ENCODE measurements at regions not wholly inside any gene's neighbourhood (a gene's known extent, or its start where the extent isn't known, plus 50 kb on each side); places are given as distances from the start of the nearest gene placed in this dataset.
"Not testable (repeated sequence)": the region's sequence is repeated elsewhere in the genome, so short reads cannot be mapped to it uniquely, and the experiment has no call there.

GRCh38 chr9:94033383-94033782, 50.9 kb upstream of the PTPDC1 start:
- DNase-seq: no peak

GRCh38 chr9:94031946-94032345, 52.3 kb upstream of the PTPDC1 start:
- no peak for DNase-seq

GRCh38 chr9:94031380-94031779, 52.9 kb upstream of the PTPDC1 start:
- no peak for DNase-seq

- peak; percentile 83 for DNase-seq
Measured at GRCh38 chr9:94030318-94031179, 53.7 kb upstream of the PTPDC1 start.

GRCh38 chr9:94029932-94030317, 54.3 kb upstream of the PTPDC1 start:
- no peak for DNase-seq

- DNase-seq: no peak
Measured at GRCh38 chr9:94026816-94027215, 57.4 kb upstream of the PTPDC1 start.

GRCh38 chr9:94022476-94022875, 61.8 kb upstream of the PTPDC1 start:
- not testable (repeated sequence) for DNase-seq

- not testable (repeated sequence) for DNase-seq
Measured at GRCh38 chr9:94020836-94021235, 63.4 kb upstream of the PTPDC1 start.

- no peak for DNase-seq
Measured at GRCh38 chr9:94018628-94019027, 63.5 kb upstream of the BARX1 start.

GRCh38 chr9:94017939-94018531, 62.9 kb upstream of the BARX1 start:
- no peak for DNase-seq

- DNase-seq: no peak
Measured at GRCh38 chr9:94016744-94017143, 61.6 kb upstream of the BARX1 start.

- no peak for DNase-seq
Measured at GRCh38 chr9:94014920-94015319, 59.8 kb upstream of the BARX1 start.

- no peak for DNase-seq
Measured at GRCh38 chr9:94014066-94014654, 59.0 kb upstream of the BARX1 start.

GRCh38 chr9:94010980-94011533, 55.9 kb upstream of the BARX1 start:
- no peak for DNase-seq

GRCh38 chr9:94005272-94005901, 50.2 kb upstream of the BARX1 start:
- DNase-seq: no peak
